ENCODE measurements at regions not wholly inside any gene's neighbourhood (a gene's known extent, or its start where the extent isn't known, plus 50 kb on each side); places are given as distances from the start of the nearest gene placed in this dataset.

GRCh38 chr3:22634433-22634832, 568.7 kb upstream of the UBE2E2 start:
- no TSS peak for BruUV-seq (replicated peaks)
- Histone ChIP-seq H3K9me3 (replicated peaks; ENCODE audit: control insufficient read depth, insufficient read depth, low read length) (peaks cover 2% of the 10 kb centered on the region), H2AFZ (ENCODE audit: low read depth, low read length) (no peak overlapping the region), H3K9me1 (replicated peaks; ENCODE audit: control insufficient read depth, extremely low read depth, insufficient read depth, low read length) (no peaks in the 10 kb centered on the region), H3K27ac (ENCODE audit: insufficient read depth, low read depth, low read length) (no peak overlapping the region), H3K4me3 (replicated peaks in 1 of 3; ENCODE audit: insufficient read depth in 1 of 3, low read depth in 1 of 3, low read length in 3 of 3) (no peak overlapping the region), H4K20me1 (replicated peaks; ENCODE audit: control insufficient read depth, extremely low read depth, insufficient read depth, low read length) (no peaks in the 10 kb centered on the region), H3K4me2 (ENCODE audit: insufficient read depth, low read length) (no peak overlapping the region), H3K4me1 (ENCODE audit: control insufficient read depth, extremely low read depth, insufficient read depth, low read length) (no peaks in the 10 kb centered on the region), H3K27me3 (ENCODE audit: control insufficient read depth in 2 of 2, insufficient read depth in 2 of 2, low read length in 2 of 2) (no peaks in the 10 kb centered on the region), H3K36me3 (ENCODE audit: control insufficient read depth in 2 of 2, extremely low read depth in 1 of 2, insufficient read depth in 2 of 2, low read length in 2 of 2) (no peaks in the 10 kb centered on the region), H3K9ac (replicated peaks; ENCODE audit: extremely low read depth, insufficient read depth, low read length) (no peak overlapping the region), H3K79me2 (ENCODE audit: control insufficient read depth, insufficient read depth, low read length) (no peaks in the 10 kb centered on the region)
- TF ChIP-seq MYC (IDR thresholded peaks at IDR 0.05; ENCODE audit: low read depth, low read length) (no peak), GATA2 (IDR thresholded peaks at IDR 0.05; ENCODE audit: insufficient read depth, insufficient read length, low read depth, low read length) (no peak), POLR2A (IDR thresholded peaks at IDR 0.05; ENCODE audit: low read depth, low read length) (no peak), JUN (IDR thresholded peaks at IDR 0.05; ENCODE audit: borderline replicate concordance, insufficient read depth, insufficient read length, low read depth) (no peak), CTCF (IDR thresholded peaks at IDR 0.05; ENCODE audit: extremely low read depth in 1 of 2, insufficient read depth in 1 of 2, low read depth in 1 of 2, low read length in 2 of 2) (no peak), FOS (IDR thresholded peaks at IDR 0.05; ENCODE audit: borderline replicate concordance, insufficient read depth, low read length) (no peak), POLR2AphosphoS5 (IDR thresholded peaks at IDR 0.05; ENCODE audit: insufficient read depth, low read depth, low read length) (no peak), EZH2 (IDR thresholded peaks at IDR 0.05; ENCODE audit: borderline replicate concordance, low read depth, low read length, severe bottlenecking) (no peak)
- TF ChIP-seq, protein P1, sequence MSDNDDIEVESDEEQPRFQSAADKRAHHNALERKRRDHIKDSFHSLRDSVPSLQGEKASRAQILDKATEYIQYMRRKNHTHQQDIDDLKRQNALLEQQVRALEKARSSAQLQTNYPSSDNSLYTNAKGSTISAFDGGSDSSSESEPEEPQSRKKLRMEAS (IDR thresholded peaks at IDR 0.05; ENCODE audit: insufficient read depth, insufficient read length) = no peak
- POLR2A ChIA-PET = no interaction called here
- dilution Hi-C loops (cut with MboI; ENCODE audit: extremely low pct_ligation_motif_present, low sequenced_read_pairs) (no loop called here), intact Hi-C loops (cut with micrococcal nuclease) (no loop called here)
- CTCF ChIA-PET = no interaction called here
- FAIRE-seq (no peak), DNase-seq (ENCODE audit: low read depth, low spot score) (no peak)

Measured in endothelial cell of umbilical vein (primary cell).